ENCODE measurements at regions not wholly inside any gene's neighbourhood (a gene's known extent, or its start where the extent isn't known, plus 50 kb on each side); places are given as distances from the start of the nearest gene placed in this dataset.

DNA sequence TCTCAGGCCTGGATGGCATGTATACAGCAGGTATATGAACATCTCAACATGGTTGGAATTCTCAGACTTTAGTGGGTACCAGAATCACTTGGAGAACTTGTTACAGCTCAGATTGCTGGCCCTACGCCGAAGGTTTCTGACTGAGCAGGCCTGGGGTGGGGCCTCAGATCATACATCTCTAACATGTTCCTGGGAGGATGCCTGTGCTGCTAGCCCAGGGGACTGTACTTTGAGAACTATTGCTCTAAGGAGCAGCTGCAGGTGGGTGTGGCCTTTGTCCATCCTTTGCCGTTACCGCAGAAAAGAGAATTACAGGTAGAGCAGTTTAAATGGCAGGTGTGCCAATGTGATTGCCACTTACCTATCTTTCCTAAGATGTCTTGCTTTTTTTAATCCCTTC lies 310.5 kb upstream of the JAG1 start:
- Histone ChIP-seq H3K4me2 (no peak overlapping the region), H3K79me2 (ENCODE audit: low read depth) (no peaks in the 10 kb centered on the region), H3K9me3 (ENCODE audit: insufficient read depth, low read depth) (no peaks in the 10 kb centered on the region), H3K9me2 (ENCODE audit: insufficient read depth) (no peaks in the 10 kb centered on the region), H3K4me3 (no peak overlapping the region), H3K4me1 (replicated peaks; ENCODE audit: insufficient read depth) (no peaks in the 10 kb centered on the region), H4K20me1 (ENCODE audit: insufficient read depth) (no peaks in the 10 kb centered on the region), H3K27ac (no peak overlapping the region), H3K27me3 (ENCODE audit: insufficient read depth, low read depth) (no peaks in the 10 kb centered on the region), H3K36me3 (ENCODE audit: low read depth) (no peaks in the 10 kb centered on the region), H3F3A (ENCODE audit: insufficient read depth, low read depth) (no peaks in the 10 kb centered on the region), H2AFZ (no peak overlapping the region)
- TF ChIP-seq CTCF (conservative IDR thresholded peaks at IDR 0.05): no peak
- no peak for TF ChIP-seq EZH2 (IDR thresholded peaks at IDR 0.05; ENCODE audit: low read depth)
- DNase-seq: no peak
- ChIA-PET CTCF (no interaction called here), POLR2A (ENCODE audit: unreplicated experiment) (no interaction called here)
- no TSS peak for BruUV-seq (replicated peaks)
- intact Hi-C loops (cut with micrococcal nuclease; ENCODE audit: unreplicated experiment): no loop called here

- H2AFZ ChIP-seq: no peak overlapping the region
- ChIA-PET CTCF (no interaction called here), POLR2A (ENCODE audit: unreplicated experiment) (no interaction called here)
- no peaks in the 10 kb centered on the region for H3K27me3 ChIP-seq (ENCODE audit: insufficient read depth, low read depth)
- intact Hi-C loops (cut with micrococcal nuclease; ENCODE audit: unreplicated experiment): no loop called here
- H4K20me1 ChIP-seq (ENCODE audit: insufficient read depth): no peaks in the 10 kb centered on the region
- no TSS peak for BruUV-seq (replicated peaks)
- no peaks in the 10 kb centered on the region for H3F3A ChIP-seq (ENCODE audit: insufficient read depth, low read depth)
- H3K4me3 ChIP-seq: no peak overlapping the region
- TF ChIP-seq CTCF (conservative IDR thresholded peaks at IDR 0.05): no peak
- TF ChIP-seq EZH2 (IDR thresholded peaks at IDR 0.05; ENCODE audit: low read depth): no peak
- no peaks in the 10 kb centered on the region for H3K36me3 ChIP-seq (ENCODE audit: low read depth)
- no peak for DNase-seq
- H3K9me2 ChIP-seq (ENCODE audit: insufficient read depth): no peaks in the 10 kb centered on the region
- no peaks in the 10 kb centered on the region for H3K79me2 ChIP-seq (ENCODE audit: low read depth)
- no peak overlapping the region for H3K27ac ChIP-seq
- no peak overlapping the region for H3K4me2 ChIP-seq
- no peaks in the 10 kb centered on the region for H3K4me1 ChIP-seq (replicated peaks; ENCODE audit: insufficient read depth)
- no peaks in the 10 kb centered on the region for H3K9me3 ChIP-seq (ENCODE audit: insufficient read depth, low read depth)
Measured at GRCh38 chr20:10984913-10985312, 311.1 kb upstream of the JAG1 start.

DNA sequence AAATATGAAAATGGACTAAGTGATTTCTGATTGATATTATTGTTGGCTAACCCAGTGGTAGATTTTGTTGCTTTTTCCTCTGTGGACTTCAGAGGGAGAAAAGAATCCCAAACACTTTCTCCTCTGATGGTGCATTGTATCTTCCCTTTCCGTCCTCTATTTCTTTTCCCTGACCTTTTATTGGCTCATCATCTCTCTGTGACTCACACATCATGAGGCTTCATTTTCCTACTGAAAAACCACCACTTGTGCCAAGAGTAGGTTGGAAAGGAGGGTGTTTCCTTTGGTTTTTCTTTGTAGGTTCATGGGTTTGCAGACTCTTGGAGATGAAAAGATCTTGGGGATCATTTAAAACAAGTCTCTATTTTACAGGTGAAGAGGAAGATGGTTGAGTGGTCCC lies 311.7 kb upstream of the JAG1 start:
- TF ChIP-seq CTCF (conservative IDR thresholded peaks at IDR 0.05) (no peak), EZH2 (IDR thresholded peaks at IDR 0.05; ENCODE audit: low read depth) (no peak)
- Histone ChIP-seq H2AFZ (no peak overlapping the region), H3K79me2 (ENCODE audit: low read depth) (no peaks in the 10 kb centered on the region), H3K27me3 (ENCODE audit: insufficient read depth, low read depth) (no peaks in the 10 kb centered on the region), H3K4me3 (no peak overlapping the region), H3K4me2 (no peak overlapping the region), H4K20me1 (ENCODE audit: insufficient read depth) (no peaks in the 10 kb centered on the region), H3F3A (ENCODE audit: insufficient read depth, low read depth) (no peaks in the 10 kb centered on the region), H3K9me3 (ENCODE audit: insufficient read depth, low read depth) (no peaks in the 10 kb centered on the region), H3K4me1 (replicated peaks; ENCODE audit: insufficient read depth) (no peaks in the 10 kb centered on the region), H3K9me2 (ENCODE audit: insufficient read depth) (no peaks in the 10 kb centered on the region), H3K36me3 (ENCODE audit: low read depth) (no peaks in the 10 kb centered on the region), H3K27ac (no peak overlapping the region)
- intact Hi-C loops (cut with micrococcal nuclease; ENCODE audit: unreplicated experiment): no loop called here
- no peak for DNase-seq
- no TSS peak for BruUV-seq (replicated peaks)
- ChIA-PET CTCF (no interaction called here), POLR2A (ENCODE audit: unreplicated experiment) (no interaction called here)
